Right lobe of liver (tissue), 4 donors: ENCODE measurements at regions not wholly inside any gene's neighbourhood (a gene's known extent, or its start where the extent isn't known, plus 50 kb on each side); places are given as distances from the start of the nearest gene placed in this dataset.

Source experiments
- CTCF ChIP-seq, 4 donors: fragments of 200-600 bp in 3 of 4; fragments of 450-650 bp in 1 of 4; IDR thresholded peaks; one replicate each; pipeline versions ENCODE4 v1.5.1 to v1.8.0; 2016 to 2022; ENCODE audit warnings: antibody characterized with exemption in 4 of 4, mild to moderate bottlenecking in 2 of 4
- POLR2A ChIP-seq: fragments of 450-650 bp; IDR thresholded peaks from one replicate; pipeline ENCODE4 v1.6.1; 2017; ENCODE audit warnings: antibody characterized with exemption, mild to moderate bottlenecking
- donor health status: DM: no; HTN: no; CAD: no.
- donor health status: DM: no; HTN: no; CAD: no.
- donor health status: DM: no; HTN: yes; CAD: no.

DNA sequence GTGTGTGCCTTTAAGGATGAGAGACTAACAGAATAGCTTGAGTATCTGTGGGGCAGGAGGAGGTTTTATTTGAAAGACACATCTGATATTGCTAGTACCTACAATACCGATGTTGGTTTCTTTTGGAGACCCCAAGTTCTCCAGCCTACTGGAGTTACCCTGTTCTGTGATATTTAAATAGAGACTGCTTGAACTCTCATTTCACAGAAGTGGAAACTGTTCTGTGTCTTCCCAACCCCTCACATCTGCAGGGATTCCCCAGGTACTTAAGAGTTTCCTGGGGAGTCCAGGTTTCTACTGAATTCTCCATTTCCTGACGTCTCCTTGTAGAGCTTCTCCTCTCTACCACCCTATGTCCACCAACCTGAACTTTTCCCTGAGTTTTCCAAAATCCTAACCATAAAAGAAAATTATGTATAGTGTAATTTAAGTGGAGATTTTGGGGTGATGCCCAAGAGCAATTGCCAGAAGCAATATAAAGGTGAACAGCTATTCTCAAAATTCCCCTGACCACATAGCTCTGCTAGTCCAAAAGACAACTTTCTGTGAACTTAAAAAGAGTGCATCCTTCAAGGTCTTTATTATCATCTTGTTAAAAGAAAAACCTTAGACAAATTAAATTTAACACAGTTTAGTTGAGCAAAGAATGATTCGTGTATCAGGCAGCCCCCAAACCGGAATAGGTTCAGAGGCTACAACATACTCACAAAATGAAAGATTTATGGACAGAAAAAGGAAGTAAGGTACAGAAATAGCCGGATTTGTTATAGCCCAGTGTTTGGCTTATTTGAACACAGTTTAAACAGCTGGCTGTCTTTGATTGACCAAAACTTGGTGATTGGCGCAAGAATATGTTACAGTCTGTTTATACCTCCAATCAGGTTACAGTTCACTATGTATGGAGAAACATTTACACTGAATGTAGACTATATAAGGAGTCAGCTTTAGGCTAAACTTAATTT is 373.4 kb downstream of the NUAK1 start:
- no peak for TF ChIP-seq CTCF (IDR thresholded peaks at IDR 0.05)
- TF ChIP-seq POLR2A, result no peak
